ENCODE measurements at regions not wholly inside any gene's neighbourhood (a gene's known extent, or its start where the extent isn't known, plus 50 kb on each side); places are given as distances from the start of the nearest gene placed in this dataset.
"Not testable (repeated sequence)": the region's sequence is repeated elsewhere in the genome, so short reads cannot be mapped to it uniquely, and the experiment has no call there.

DNA sequence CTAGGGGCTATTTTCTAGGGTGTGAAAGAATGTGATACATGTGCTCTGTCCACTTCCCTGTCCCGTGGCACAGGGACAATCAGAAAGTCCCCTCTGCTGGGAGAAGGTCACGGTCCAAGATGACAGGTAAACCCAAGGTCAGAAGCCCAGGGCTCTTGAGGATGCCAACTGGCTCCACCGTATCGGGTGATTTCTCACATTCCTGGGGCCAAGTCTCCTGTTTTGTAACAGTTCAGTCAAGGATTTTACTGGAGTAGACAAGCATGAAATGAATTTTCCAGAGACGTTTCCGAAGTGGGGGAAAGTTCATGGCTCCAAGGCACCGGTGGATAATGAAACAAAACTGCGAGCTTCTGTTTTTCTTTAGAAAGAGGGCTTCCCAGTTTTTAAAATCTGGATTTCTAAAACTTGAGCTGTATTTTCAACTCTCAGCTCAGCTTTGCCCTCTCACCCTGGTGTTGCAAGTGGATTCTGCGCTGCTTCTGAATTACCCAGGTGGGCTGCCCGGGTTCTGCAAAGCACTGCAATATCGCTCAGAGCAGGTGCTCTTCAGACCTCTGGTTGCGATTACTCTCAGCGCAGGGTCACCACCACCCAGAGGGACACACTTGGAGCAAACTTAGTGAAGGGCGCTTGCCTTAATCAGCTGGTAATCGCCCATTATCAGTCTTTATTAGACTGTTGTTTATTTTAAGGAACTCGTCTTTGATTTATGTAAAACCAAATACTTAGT, 64.4 kb upstream of the TMEM170B start:
- H3K9me3 Mint-ChIP-seq (ENCODE audit: low read depth) = no peaks in the 10 kb centered on the region
- H3K27ac Mint-ChIP-seq (ENCODE audit: unreplicated experiment) = no peak overlapping the region
- no peak overlapping the region for H3K4me3 Mint-ChIP-seq (ENCODE audit: unreplicated experiment)
- TF ChIP-seq, protein P1, sequence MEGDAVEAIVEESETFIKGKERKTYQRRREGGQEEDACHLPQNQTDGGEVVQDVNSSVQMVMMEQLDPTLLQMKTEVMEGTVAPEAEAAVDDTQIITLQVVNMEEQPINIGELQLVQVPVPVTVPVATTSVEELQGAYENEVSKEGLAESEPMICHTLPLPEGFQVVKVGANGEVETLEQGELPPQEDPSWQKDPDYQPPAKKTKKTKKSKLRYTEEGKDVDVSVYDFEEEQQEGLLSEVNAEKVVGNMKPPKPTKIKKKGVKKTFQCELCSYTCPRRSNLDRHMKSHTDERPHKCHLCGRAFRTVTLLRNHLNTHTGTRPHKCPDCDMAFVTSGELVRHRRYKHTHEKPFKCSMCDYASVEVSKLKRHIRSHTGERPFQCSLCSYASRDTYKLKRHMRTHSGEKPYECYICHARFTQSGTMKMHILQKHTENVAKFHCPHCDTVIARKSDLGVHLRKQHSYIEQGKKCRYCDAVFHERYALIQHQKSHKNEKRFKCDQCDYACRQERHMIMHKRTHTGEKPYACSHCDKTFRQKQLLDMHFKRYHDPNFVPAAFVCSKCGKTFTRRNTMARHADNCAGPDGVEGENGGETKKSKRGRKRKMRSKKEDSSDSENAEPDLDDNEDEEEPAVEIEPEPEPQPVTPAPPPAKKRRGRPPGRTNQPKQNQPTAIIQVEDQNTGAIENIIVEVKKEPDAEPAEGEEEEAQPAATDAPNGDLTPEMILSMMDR (IDR thresholded peaks at IDR 0.05) = no peak
- no peak for DNase-seq (ENCODE audit: low spot score)
- H3K4me1 Mint-ChIP-seq (ENCODE audit: low read depth) = peaks cover 27% of the 10 kb centered on the region
- no peaks in the 10 kb centered on the region for H3K27me3 Mint-ChIP-seq (ENCODE audit: low read depth)
- no peaks in the 10 kb centered on the region for H3K36me3 Mint-ChIP-seq (ENCODE audit: low read depth)

DNA sequence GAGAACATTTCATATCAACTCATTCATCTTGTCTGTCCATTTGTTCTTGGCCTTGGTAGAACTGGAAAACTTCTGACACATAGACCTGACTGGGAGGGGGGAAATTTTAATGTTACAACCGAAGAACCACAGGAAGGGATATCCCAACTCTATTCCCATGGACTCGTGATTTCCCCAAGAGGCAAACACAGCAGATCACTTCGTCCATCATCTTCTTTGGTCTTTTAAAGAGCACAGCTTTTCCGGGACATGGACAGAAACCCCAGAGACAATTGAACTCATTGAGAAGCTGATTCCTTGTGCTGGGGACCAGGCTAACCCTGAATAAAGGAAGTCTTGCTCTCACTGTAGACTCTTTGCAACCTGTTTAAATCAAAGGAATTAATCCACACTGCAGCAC, 66.3 kb upstream of the TMEM170B start:
- Mint-ChIP-seq H3K27ac (ENCODE audit: unreplicated experiment) (no peak overlapping the region), H3K4me1 (ENCODE audit: low read depth) (peaks cover 27% of the 10 kb centered on the region), H3K27me3 (ENCODE audit: low read depth) (no peaks in the 10 kb centered on the region), H3K4me3 (ENCODE audit: unreplicated experiment) (no peak overlapping the region), H3K9me3 (ENCODE audit: low read depth) (no peaks in the 10 kb centered on the region), H3K36me3 (ENCODE audit: low read depth) (no peaks in the 10 kb centered on the region)
- TF ChIP-seq, protein P1 (IDR thresholded peaks at IDR 0.05) = no peak
- DNase-seq (ENCODE audit: low spot score) = no peak

DNA sequence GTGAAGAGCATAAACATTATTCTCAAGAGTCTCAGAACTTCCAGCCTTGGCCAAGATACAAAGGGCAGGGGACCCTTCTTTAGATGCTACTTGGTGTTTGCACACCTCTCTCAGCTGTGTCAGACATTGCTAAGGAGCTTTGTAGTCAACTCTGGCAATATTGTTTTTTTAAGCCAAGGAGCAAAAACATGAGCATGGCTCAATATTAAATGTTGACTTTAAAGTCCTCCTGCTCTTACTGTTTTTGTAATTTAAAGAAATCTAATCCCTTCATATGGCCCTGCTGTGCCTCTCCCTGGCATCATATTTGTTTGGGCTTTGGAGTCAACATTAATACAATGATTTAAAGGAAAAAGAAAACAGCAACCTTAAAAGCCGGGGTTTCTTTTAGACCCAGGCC, 67.9 kb upstream of the TMEM170B start:
- Mint-ChIP-seq H3K27ac (ENCODE audit: unreplicated experiment) (no peak overlapping the region), H3K27me3 (ENCODE audit: low read depth) (no peaks in the 10 kb centered on the region), H3K4me1 (ENCODE audit: low read depth) (peaks cover 23% of the 10 kb centered on the region), H3K4me3 (ENCODE audit: unreplicated experiment) (no peak overlapping the region), H3K9me3 (ENCODE audit: low read depth) (no peaks in the 10 kb centered on the region), H3K36me3 (ENCODE audit: low read depth) (no peaks in the 10 kb centered on the region)
- no peak for DNase-seq (ENCODE audit: low spot score)
- TF ChIP-seq, protein P1 (IDR thresholded peaks at IDR 0.05) = no peak

DNA sequence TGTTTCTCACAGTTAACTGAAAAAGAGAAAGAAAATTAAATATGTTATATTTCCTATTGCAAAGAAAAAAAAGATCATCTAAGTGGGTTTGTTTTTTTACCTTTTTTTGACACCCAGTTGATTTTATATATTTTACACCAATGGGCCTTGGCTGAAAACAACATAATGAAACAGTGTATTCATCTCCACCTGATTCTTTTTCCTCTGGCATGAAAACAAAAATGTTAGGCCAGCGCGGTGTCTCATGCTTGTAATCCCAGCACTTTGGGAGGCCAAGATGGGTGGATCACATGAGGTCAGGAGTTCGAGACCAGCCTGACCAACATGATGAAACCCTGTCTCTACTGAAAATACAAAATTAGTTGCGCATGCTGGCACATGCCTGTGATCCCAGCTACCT, 69.3 kb upstream of the TMEM170B start:
- H3K27me3 Mint-ChIP-seq (ENCODE audit: low read depth); H3K4me1 Mint-ChIP-seq (ENCODE audit: low read depth); H3K4me3 Mint-ChIP-seq (ENCODE audit: unreplicated experiment); H3K9me3 Mint-ChIP-seq (ENCODE audit: low read depth); DNase-seq (ENCODE audit: low spot score); H3K27ac Mint-ChIP-seq (ENCODE audit: unreplicated experiment); H3K36me3 Mint-ChIP-seq (ENCODE audit: low read depth): not testable (repeated sequence)

DNA sequence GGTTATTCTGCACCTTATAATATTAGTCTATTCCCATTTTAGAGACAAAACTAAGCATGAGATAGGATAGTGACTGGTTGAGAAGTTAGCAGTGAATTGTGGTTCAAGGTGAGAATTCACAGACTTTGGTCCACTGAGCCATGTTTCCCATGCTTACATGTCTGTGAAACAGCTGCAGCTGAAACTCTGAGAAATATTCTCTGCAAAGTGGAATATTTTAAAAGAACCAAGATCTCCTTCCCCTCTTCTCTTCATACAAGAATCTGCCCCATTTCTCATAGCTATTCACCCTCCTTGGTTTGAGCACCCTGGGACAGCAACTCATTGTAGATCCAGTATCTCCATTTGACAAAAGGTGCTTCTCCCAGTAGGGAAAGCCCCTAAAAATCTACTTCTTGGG, 70.2 kb upstream of the TMEM170B start:
- Mint-ChIP-seq H3K9me3 (ENCODE audit: low read depth) (no peaks in the 10 kb centered on the region), H3K27me3 (ENCODE audit: low read depth) (no peaks in the 10 kb centered on the region), H3K36me3 (ENCODE audit: low read depth) (no peaks in the 10 kb centered on the region), H3K4me3 (ENCODE audit: unreplicated experiment) (no peak overlapping the region), H3K27ac (ENCODE audit: unreplicated experiment) (no peak overlapping the region), H3K4me1 (ENCODE audit: low read depth) (peaks cover 5% of the 10 kb centered on the region)
- DNase-seq (ENCODE audit: low spot score) = no peak
- TF ChIP-seq, protein P1 (IDR thresholded peaks at IDR 0.05) = no peak

DNA sequence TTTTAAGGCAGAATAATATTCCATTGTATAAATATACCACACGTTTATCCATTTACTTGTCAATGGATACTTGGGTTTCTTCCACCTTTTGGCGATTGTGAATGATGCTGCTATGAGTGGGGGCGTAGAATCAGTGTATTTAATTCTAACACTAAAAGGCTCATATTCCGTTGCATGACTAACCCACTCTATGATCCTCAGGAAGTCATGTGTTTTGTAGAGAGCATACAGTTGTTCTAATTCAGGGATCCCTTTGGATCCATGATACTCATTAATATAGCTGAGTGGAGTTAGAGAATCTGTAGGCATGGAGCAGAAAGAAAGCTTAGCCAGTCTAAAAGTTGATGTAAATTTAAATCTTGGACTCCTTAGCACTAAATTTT, 74.2 kb upstream of the TMEM170B start:
- H3K36me3 Mint-ChIP-seq (ENCODE audit: low read depth) = no peaks in the 10 kb centered on the region
- no peak for DNase-seq (ENCODE audit: low spot score)
- no peak overlapping the region for H3K27ac Mint-ChIP-seq (ENCODE audit: unreplicated experiment)
- H3K4me1 Mint-ChIP-seq (ENCODE audit: low read depth) = peaks cover 20% of the 10 kb centered on the region
- H3K4me3 Mint-ChIP-seq (ENCODE audit: unreplicated experiment) = no peak overlapping the region
- H3K9me3 Mint-ChIP-seq (ENCODE audit: low read depth) = no peaks in the 10 kb centered on the region
- no peaks in the 10 kb centered on the region for H3K27me3 Mint-ChIP-seq (ENCODE audit: low read depth)
- TF ChIP-seq, protein P1 (IDR thresholded peaks at IDR 0.05) = no peak

All from chondrocyte (in vitro differentiated cells).